Esophagus mucosa (tissue), 1 donor: ENCODE measurements at regions not wholly inside any gene's neighbourhood (a gene's known extent, or its start where the extent isn't known, plus 50 kb on each side); places are given as distances from the start of the nearest gene placed in this dataset.

Experiments
- ATAC-seq: fragments of 200-7000 bp; cut with Tn5 transposase; one replicate; pipeline ENCODE4 v1.9.1; 2020
- donor health status: DM: yes; HTN: yes; CAD: no.

DNA sequence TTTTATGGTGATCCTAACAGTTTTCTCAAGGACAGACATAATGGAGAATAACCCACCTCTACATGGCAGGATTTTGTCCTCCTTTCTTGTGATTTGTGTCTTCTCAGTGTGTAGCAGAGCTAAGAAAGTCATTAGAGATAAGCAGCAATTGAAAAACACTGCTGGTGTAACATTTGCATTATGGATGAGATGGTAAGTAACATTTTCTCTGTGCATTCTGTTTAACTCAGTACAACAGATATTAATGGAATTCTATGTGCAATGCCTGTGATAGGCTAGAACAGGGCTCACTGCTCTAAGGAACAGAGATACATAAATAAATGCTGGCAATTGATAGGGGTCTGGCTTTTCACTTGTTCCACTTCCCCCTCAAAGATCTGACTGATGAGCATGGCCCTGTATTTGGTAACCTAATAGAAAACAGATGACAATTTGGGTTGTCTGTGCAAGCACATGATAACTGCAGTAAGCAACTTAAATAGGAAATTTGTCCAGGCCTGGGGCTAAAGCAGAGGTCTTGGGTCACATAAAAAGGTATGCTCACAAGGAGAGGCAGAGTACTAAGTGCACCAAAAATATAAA, 560.3 kb upstream of the POM121L12 start:
- no peak for ATAC-seq

- no peak for ATAC-seq
These were observed 561.7 kb upstream of the POM121L12 start for GRCh38 chr7:52473756-52474155.

- ATAC-seq, result no peak
These were observed 563.3 kb upstream of the POM121L12 start for GRCh38 chr7:52472006-52472620.

DNA sequence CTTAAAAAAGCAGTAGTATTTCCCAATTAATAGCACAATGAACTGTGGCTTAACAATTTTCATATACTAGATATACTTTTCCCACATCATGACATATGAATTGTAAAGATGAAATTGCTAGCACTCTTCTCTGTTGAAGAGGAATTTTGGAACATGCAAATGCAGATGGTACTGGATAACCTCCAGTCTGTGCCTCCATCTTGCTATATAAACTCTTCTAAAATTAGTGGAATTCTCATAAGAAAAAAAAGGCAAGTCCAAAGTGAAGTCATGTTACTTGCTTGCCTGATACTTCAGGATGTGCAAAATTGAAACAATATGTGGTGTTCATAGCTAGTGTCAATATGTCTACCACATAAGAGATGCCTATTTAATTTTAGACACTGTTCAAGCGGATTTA, 570.2 kb upstream of the POM121L12 start:
- no peak for ATAC-seq

DNA sequence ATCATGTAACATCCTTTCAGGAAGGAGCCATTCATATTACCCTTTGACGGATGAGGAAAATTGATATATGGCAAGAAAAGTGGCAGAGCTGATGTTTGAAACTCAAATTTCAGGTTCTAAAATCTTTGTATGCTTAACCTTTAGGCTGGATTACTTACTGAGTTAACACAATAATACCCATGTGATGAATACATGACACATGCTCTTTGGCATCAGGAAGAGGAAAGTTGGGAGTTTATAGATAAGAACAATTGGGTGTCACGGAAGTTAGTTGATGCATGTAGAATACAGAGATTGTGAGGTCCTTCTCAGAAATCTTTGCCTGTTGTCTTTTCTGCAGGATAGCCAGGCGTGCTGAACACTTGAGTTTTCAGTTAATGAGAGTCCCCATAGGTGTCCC, 572.1 kb upstream of the POM121L12 start:
- ATAC-seq, result no peak

- no peak for ATAC-seq
These were observed 573.0 kb upstream of the POM121L12 start for GRCh38 chr7:52462474-52462873.

GRCh38 chr7:52455571-52455970, 579.9 kb upstream of the POM121L12 start:
- no peak for ATAC-seq

DNA sequence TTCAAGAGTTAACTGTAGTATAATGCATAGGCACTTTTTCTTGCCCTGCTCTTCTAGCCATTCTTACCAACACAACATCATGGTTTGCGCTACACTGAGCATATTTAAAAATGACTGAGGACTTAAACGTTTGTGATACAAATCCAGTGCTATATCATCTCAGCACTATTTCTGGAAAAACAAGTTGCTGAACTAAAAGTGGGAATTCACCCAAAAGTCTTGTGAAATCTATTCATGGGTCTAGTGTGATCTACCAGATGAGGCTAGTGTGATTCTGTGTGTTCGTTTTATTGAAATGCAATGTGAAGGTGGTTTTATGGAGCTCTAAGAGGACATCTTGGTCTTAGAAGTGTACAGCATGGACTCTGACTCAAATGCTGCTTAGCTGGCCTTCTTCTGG, 584.6 kb upstream of the POM121L12 start:
- ATAC-seq, result no peak

DNA sequence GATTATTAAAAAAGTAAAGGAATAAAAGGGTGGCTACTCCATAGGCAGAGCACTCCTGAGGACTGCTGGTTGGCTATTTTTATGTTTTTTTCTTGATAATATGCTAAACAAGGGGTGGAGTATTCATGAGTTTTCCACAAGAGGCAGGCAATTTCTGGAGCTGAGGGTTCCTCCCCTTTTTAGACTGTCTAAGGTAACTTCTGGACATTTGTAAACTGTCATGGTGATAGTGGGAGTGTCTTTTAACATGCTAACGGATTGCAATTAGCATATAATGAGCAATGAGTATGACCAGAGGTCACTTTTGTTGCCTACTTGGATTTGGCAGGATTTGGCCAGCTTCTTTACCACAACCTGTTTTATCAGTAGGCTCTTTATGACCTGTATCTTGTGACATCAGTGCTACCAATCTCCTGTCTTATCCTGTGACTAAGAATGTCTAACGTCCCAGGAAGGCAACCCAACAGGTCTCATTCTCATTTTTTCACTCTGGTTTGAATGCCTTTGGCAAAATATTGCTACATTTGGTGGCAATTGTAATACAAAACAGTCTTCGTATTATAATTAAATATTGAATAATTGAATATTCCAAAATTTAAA, 587.8 kb upstream of the POM121L12 start:
- no peak for ATAC-seq

DNA sequence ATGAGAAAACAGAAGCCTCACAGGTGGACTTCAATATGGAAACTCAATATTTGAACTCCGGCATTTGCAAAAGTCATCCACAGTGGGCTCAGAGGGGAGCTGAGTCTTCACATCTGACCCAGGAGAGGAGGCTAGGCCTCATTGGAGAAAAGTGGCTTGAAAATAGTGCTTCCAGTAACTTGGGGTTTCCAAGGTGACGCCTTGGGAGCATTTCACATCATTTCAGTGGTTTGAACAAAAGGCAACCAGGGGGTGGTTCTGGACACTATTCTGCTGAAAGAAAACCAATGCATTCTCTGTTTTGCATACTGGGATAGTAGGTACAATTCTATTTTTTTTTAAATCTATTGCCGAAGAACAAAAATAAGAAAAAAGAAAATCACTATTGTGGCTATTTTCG, 599.2 kb upstream of the POM121L12 start:
- no peak for ATAC-seq

- ATAC-seq, result no peak
These were observed 604.2 kb upstream of the POM121L12 start for GRCh38 chr7:52431082-52431815.

- no peak for ATAC-seq
These were observed 612.2 kb upstream of the POM121L12 start for GRCh38 chr7:52423251-52423650.

DNA sequence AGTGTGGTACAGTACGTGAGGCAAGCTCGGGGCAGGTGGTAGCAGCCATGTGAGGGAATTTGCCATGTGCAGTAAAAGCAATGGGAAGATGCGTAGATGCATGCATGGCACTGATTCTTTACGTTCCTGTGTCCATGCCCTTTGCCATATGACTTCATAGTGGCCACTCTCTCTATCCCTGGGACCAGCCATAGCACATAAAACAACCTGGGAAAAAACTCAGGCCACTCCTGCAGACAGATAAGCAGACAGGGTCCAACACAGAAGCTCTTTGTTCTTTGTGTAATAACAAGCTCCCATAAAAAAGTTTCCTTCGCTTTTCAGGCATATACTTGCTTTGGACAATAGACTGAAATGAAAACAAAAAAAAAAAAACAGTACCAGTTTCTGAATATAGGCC, 622.4 kb upstream of the POM121L12 start:
- no peak for ATAC-seq

- no peak for ATAC-seq
These were observed 625.4 kb upstream of the POM121L12 start for GRCh38 chr7:52410032-52410431.

DNA sequence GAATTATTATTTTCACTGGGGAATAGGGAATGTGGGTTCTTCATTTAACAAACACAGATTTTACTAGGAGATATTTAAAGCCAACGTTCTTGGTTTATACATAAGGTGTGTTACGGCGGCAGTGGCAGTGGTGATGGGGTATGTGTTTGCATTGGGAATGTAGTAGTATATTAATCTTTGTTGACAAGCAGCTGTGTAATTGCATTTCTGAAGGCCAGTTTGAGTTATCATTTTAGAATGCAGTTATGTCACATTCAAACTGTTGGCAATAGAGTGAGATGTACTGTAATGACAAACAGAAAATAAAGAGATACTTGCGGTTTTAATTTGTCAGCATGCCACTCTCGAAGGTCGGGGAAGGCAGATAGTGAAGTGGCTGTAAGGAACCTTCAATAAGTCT, 628.6 kb upstream of the POM121L12 start:
- ATAC-seq, result no peak

- ATAC-seq, result no peak
These were observed 652.7 kb upstream of the POM121L12 start for GRCh38 chr7:52382731-52383130.

- no peak for ATAC-seq
These were observed 665.5 kb upstream of the POM121L12 start for GRCh38 chr7:52369922-52370321.

DNA sequence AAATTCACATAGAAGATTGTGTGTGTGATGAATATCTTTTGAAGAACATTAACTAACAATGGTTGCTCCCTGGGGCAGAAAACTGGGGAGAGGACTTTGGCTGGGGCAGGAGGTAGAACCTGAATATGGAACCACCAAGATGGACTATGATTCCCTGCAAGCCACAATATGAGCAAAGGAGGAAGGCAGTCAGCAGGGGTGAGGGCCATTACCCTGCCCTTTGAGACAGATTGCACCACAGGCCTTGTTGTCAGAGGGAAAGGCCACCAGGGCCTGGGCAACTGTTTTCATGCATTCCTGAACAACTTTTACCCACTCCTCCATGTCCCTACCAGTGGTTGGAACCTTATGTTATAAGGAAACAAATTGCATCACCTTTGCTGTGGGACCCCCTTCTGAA, 670.1 kb upstream of the POM121L12 start:
- no peak for ATAC-seq

GRCh38 chr7:52362521-52362920, 672.9 kb upstream of the POM121L12 start:
- ATAC-seq, result no peak

DNA sequence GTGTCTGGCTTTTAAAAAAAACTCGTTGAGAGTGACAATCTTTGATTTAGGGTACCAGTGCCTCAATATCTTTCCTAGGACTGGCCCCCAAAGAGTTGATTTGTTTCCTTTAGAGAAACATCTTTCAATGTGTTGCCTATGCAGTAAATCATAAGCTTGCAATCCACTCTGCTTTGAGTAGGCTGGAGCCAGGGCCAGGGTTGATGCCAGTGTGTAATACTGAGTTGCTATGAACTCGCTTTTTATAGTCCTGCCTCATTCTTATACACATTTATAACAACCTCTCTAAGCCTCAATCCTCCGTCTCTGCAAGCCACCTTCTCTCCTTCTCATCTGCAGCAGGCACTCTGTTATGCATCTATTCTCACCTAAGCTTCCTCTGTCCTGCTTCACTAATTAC, 674.9 kb upstream of the POM121L12 start:
- ATAC-seq, result no peak

DNA sequence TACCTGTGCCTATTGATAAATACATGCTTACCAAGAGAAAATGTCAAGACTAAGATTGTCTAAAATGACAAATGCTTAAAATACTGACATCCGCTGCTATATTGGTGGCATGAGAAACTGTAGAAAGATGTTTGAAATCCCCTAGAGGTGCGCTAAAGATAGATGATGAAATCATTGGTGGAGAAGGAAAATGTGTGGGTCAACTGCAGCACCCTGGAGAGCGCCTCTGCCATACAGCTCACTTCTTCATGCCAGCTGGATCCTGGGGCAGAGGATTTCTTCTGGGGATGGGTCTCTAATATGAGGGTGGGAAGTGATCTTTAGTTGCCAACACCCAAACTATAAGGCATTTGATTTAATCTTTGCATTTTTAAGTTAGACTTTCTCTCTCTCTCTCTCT, 680.4 kb upstream of the POM121L12 start:
- ATAC-seq, result no peak

- no peak for ATAC-seq
These were observed 683.1 kb upstream of the POM121L12 start for GRCh38 chr7:52352013-52352981.

DNA sequence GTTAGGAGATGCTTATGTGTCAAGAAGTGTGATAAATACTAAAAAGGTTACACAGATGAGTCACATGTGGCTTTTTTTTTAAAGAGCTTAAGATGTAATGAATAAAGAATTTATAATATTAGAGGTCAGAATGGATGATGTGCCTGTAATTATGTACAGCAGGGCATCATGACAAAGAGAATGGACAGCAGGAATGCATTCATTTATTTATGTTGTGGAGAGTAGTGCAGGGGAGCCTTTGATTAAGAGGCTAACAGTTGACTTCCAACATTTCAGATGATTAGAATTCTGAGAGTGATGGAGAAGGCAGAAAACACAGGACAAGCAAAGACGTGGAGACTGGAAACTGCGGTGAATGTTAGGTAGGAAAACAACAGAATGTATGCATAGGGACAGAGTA, 691.4 kb upstream of the POM121L12 start:
- no peak for ATAC-seq
